D721Med (cell line): ENCODE measurements at regions not wholly inside any gene's neighbourhood (a gene's known extent, or its start where the extent isn't known, plus 50 kb on each side); places are given as distances from the start of the nearest gene placed in this dataset.

ENCODE experiments used
- DNase-seq: peaks from one replicate; pipeline ENCODE4 v3.0.0; 2011; ENCODE audit warnings: low spot score; ENCODE audit not compliant: insufficient read length
- FAIRE-seq: peaks from 2 replicates; lab custom pipeline; 2011; peaks lifted over from hg19 to GRCh38; lab: Jason Lieb, UNC
- CTCF ChIP-seq: IDR thresholded peaks from 2 replicates; pipeline ENCODE4 v1.5.1; 2012; ENCODE audit warnings: mild to moderate bottlenecking, control low read depth; ENCODE audit not compliant: insufficient read depth; ENCODE audit errors: missing control alignments

- DNase-seq (no peak), FAIRE-seq (no peak)
- TF ChIP-seq CTCF: no peak
Observed at GRCh38 chr12:73424484-73424883, 1113.2 kb upstream of the ATXN7L3B start.

- TF ChIP-seq CTCF: no peak
- no peak for FAIRE-seq
- no peak for DNase-seq
Observed at GRCh38 chr12:73445658-73446324, 1091.8 kb upstream of the ATXN7L3B start.

GRCh38 chr12:73452672-73453469 is 1084.8 kb upstream of the ATXN7L3B start:
- no peak for DNase-seq
- no peak for FAIRE-seq
- TF ChIP-seq CTCF: no peak

GRCh38 chr12:73460212-73460611 is 1077.4 kb upstream of the ATXN7L3B start:
- no peak for TF ChIP-seq CTCF
- FAIRE-seq: no peak
- no peak for DNase-seq

- DNase-seq (no peak), FAIRE-seq (no peak)
- no peak for TF ChIP-seq CTCF
Observed at GRCh38 chr12:73465106-73465505, 1072.5 kb upstream of the ATXN7L3B start.

GRCh38 chr12:73486256-73486655 is 1051.4 kb upstream of the ATXN7L3B start:
- FAIRE-seq (no peak), DNase-seq (no peak)
- TF ChIP-seq CTCF: no peak

- DNase-seq (no peak), FAIRE-seq (no peak)
- no peak for TF ChIP-seq CTCF
Observed at GRCh38 chr12:73506611-73507010, 1031.0 kb upstream of the ATXN7L3B start.
